ENCODE measurements at regions not wholly inside any gene's neighbourhood (a gene's known extent, or its start where the extent isn't known, plus 50 kb on each side); places are given as distances from the start of the nearest gene placed in this dataset.

DNA sequence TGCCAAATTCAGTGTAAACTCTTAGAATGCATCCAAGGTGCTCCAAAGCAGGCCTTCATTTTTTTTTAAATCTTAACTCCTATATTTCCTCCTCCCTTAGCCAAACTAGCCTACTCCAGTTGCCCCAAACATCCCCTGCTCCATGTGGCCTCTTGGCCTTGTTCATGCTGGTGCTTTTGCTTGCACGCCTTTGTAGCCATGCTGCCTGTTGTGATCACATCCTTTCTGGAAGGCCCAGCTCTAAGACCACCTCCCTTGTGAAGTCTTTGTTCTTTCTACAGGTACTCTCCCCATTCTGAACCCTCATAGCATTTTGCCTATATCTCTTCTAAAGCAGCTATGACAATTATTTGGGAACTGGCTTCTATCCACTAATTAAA is 375.3 kb upstream of the NFE2L3 start:
- no peaks in the 10 kb centered on the region for H3K36me3 ChIP-seq (replicated peaks in 1 of 2)
- H3K9me3 ChIP-seq (replicated peaks in 1 of 3): no peaks in the 10 kb centered on the region
- no peak for TF ChIP-seq POLR2A (IDR thresholded peaks at IDR 0.05)
- TF ChIP-seq, protein P1, sequence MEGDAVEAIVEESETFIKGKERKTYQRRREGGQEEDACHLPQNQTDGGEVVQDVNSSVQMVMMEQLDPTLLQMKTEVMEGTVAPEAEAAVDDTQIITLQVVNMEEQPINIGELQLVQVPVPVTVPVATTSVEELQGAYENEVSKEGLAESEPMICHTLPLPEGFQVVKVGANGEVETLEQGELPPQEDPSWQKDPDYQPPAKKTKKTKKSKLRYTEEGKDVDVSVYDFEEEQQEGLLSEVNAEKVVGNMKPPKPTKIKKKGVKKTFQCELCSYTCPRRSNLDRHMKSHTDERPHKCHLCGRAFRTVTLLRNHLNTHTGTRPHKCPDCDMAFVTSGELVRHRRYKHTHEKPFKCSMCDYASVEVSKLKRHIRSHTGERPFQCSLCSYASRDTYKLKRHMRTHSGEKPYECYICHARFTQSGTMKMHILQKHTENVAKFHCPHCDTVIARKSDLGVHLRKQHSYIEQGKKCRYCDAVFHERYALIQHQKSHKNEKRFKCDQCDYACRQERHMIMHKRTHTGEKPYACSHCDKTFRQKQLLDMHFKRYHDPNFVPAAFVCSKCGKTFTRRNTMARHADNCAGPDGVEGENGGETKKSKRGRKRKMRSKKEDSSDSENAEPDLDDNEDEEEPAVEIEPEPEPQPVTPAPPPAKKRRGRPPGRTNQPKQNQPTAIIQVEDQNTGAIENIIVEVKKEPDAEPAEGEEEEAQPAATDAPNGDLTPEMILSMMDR (IDR thresholded peaks at IDR 0.05): no peak
- DNase-seq: no peak
- H3K27me3 ChIP-seq: no peaks in the 10 kb centered on the region
- no peaks in the 10 kb centered on the region for H3K4me1 ChIP-seq (replicated peaks in 1 of 2)
- WGBS, 4 donors: 90 to 100% (median 100%) methylated on average over 1 of the region's 1 CpG
- no peak overlapping the region for H3K4me3 ChIP-seq
- intact Hi-C loops (cut with DNase I): no loop called here
- no peak overlapping the region for H3K27ac ChIP-seq

DNA sequence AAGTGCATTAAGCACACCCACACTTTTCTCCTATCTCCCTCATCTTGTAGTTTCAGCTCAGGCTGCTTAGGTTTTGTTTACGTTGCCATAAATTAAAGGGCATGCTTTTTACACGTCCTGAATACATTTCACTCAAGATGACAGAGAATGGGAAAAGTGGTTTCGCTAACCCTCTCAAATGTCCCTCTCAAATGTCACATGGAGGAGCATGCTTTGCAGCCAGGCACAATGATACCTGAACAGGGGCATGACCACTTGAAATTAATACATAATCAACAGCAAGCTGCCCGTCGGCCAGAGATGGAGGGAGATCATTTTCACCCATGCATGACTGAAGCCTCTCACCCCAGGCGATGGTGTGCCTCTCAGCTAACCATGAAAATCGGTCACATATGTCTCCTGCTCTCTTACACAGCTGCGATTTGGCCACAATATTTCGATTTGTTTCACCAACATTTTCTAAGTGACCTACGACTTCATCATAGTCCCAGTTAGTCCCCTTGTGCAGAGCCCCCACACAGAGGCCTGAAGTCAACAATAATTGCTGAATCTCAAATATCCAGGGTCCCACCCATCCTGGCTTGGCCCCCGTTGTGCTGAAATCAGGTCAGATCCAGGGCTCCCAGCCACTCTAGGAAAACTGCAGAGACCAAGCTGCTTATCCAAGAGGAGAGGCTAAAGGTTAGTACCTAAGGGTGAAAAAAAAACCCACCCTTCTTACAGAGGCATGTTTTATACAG is 373.9 kb upstream of the NFE2L3 start:
- Histone ChIP-seq H3K4me3 (no peak overlapping the region), H3K36me3 (replicated peaks in 1 of 2) (no peaks in the 10 kb centered on the region), H3K27ac (no peak overlapping the region), H3K4me1 (replicated peaks in 1 of 2) (no peaks in the 10 kb centered on the region), H3K27me3 (no peaks in the 10 kb centered on the region), H3K9me3 (replicated peaks in 1 of 3) (no peaks in the 10 kb centered on the region)
- intact Hi-C loops (cut with DNase I): no loop called here
- WGBS, 4 donors: 61 to 68% (median 66%) methylated on average over 11 of the region's 11 CpGs
- DNase-seq: no peak
- TF ChIP-seq POLR2A (IDR thresholded peaks at IDR 0.05): no peak
- TF ChIP-seq, protein P1 (IDR thresholded peaks at IDR 0.05): no peak

DNA sequence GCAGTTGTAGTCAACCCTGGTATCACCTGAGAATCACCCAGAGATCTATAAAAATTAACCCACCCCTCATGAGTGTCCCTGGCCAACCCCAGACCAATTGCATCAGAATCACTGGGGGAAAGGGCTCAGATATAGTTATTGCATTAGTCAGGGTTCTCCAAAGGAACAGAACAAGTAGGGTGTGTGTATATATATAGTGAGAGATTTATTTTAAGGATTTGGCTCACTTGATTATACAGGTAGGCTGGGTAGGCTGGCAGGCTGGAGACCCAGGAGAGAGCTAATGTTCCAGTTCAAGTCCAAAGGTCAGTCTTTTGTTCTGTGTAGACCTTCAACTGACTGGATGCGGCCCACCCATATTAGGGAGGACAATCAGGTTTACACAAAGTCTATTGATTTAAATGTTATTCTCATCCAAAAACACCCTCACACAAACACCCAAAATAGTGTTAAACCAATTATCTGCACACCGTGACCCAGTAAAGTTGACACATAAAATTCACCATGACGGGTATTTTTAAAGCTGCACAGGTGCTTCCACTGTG is 372.9 kb upstream of the NFE2L3 start:
- intact Hi-C loops (cut with DNase I): no loop called here
- H3K4me3 ChIP-seq: no peak overlapping the region
- H3K27me3 ChIP-seq: no peaks in the 10 kb centered on the region
- TF ChIP-seq, protein P1 (IDR thresholded peaks at IDR 0.05): no peak
- no peak for TF ChIP-seq POLR2A (IDR thresholded peaks at IDR 0.05)
- H3K36me3 ChIP-seq (replicated peaks in 1 of 2): no peaks in the 10 kb centered on the region
- no peak for DNase-seq
- WGBS, 4 donors: 83 to 100% (median 95%) methylated on average over 3 of the region's 3 CpGs
- H3K4me1 ChIP-seq (replicated peaks in 1 of 2): no peaks in the 10 kb centered on the region
- H3K27ac ChIP-seq: no peak overlapping the region
- no peaks in the 10 kb centered on the region for H3K9me3 ChIP-seq (replicated peaks in 1 of 3)

DNA sequence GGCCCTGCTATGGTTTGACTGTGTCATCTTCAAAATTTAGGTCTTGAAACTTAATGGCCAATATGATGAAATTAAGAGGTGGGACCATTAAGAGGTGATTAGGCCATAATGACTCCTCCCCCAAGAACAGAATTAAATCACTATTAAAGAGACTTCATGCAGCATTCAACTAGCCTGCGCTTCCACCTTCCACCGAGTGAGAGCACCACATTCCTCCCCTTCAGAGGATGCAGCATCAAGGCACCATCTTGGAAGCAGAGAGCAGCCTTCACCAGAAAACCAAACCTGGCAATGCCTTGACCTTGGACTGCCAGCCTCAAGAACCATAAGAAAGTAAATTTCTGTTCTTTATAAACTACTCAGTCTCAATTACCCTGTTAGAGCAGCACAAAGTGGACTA is 371.1 kb upstream of the NFE2L3 start:
- Histone ChIP-seq H3K27ac (no peak overlapping the region), H3K4me1 (replicated peaks in 1 of 2) (no peaks in the 10 kb centered on the region), H3K4me3 (no peak overlapping the region), H3K36me3 (replicated peaks in 1 of 2) (no peaks in the 10 kb centered on the region), H3K27me3 (no peaks in the 10 kb centered on the region), H3K9me3 (replicated peaks in 1 of 3) (no peaks in the 10 kb centered on the region)
- 93 to 100% (median 97%) methylated on average over 2 of the region's 2 CpGs for WGBS, 4 donors
- no peak for DNase-seq
- intact Hi-C loops (cut with DNase I): no loop called here
- no peak for TF ChIP-seq POLR2A (IDR thresholded peaks at IDR 0.05)
- TF ChIP-seq, protein P1 (IDR thresholded peaks at IDR 0.05): no peak

Measured in adrenal gland (tissue), 9 donors.